Keratinocyte (primary cell): ENCODE measurements at regions not wholly inside any gene's neighbourhood (a gene's known extent, or its start where the extent isn't known, plus 50 kb on each side); places are given as distances from the start of the nearest gene placed in this dataset.

Experiments used
- DNase-seq: peaks from one replicate; pipeline ENCODE4 v3.0.0-alpha.2; 2011; ENCODE audit warnings: low read depth, missing footprints, low spot score
- FAIRE-seq: peaks from 2 replicates; lab custom pipeline; 2011; peaks lifted over from hg19 to GRCh38; lab: Jason Lieb, UNC
- H2AFZ ChIP-seq: 2 replicates; pipeline ENCODE4 v1.6.0; 2012; ENCODE audit warnings: low read length, control low read depth, inconsistent platforms; ENCODE audit not compliant: control insufficient read depth
- H3K27ac ChIP-seq: 2 replicates; pipeline ENCODE4 v1.5.1; 2011; ENCODE audit warnings: low read length; ENCODE audit not compliant: control insufficient read depth, insufficient read depth
- H3K27me3 ChIP-seq: 3 replicates; pipeline ENCODE4 v1.6.0; 2011; ENCODE audit warnings: low read length; ENCODE audit not compliant: control insufficient read depth, insufficient read depth; ENCODE audit errors: extremely low read depth
- H3K36me3 ChIP-seq, 2 experiments: 2 replicates in 1 of 2; 3 replicates in 1 of 2; pipeline ENCODE4 v1.5.1; 2011; ENCODE audit warnings: low read length in 2 of 2, mild to moderate bottlenecking in 1 of 2; ENCODE audit not compliant: control insufficient read depth in 2 of 2, insufficient read depth in 2 of 2; ENCODE audit errors: extremely low read depth in 1 of 2
- H3K4me1 ChIP-seq: 3 replicates; pipeline ENCODE4 v1.5.1; 2011; ENCODE audit warnings: low read length; ENCODE audit not compliant: control insufficient read depth, insufficient read depth; ENCODE audit errors: extremely low read depth
- H3K4me2 ChIP-seq: 3 replicates; pipeline ENCODE4 v1.6.0; 2011; ENCODE audit warnings: low read depth, low read length; ENCODE audit not compliant: control insufficient read depth, insufficient read depth; ENCODE audit errors: extremely low read depth
- H3K4me3 ChIP-seq, 3 experiments: fragments of 200-600 bp in 1 of 3; sonication (generic) in 1 of 3; 2 replicates in 2 of 3; 3 replicates in 1 of 3; pipeline ENCODE4 v1.5.1; 2011 to 2016; ENCODE audit warnings: low read length in 3 of 3, mild to moderate bottlenecking in 3 of 3, control low read depth in 2 of 3, inconsistent platforms in 1 of 3, low read depth in 1 of 3, mixed read lengths in 1 of 3, mixed run types in 1 of 3, moderate library complexity in 1 of 3; ENCODE audit not compliant: control insufficient read depth in 2 of 3, insufficient read depth in 2 of 3; ENCODE audit errors: extremely low read depth in 1 of 3
- H3K79me2 ChIP-seq: 2 replicates; pipeline ENCODE4 v1.6.0; 2012; ENCODE audit warnings: low read length; ENCODE audit not compliant: control insufficient read depth, insufficient read depth
- H3K9ac ChIP-seq: 3 replicates; pipeline ENCODE4 v1.6.0; 2011; ENCODE audit warnings: low read length; ENCODE audit not compliant: control insufficient read depth, insufficient read depth; ENCODE audit errors: extremely low read depth
- H3K9me1 ChIP-seq: 3 replicates; pipeline ENCODE4 v1.6.0; 2011; ENCODE audit warnings: low read length; ENCODE audit not compliant: control insufficient read depth, insufficient read depth; ENCODE audit errors: extremely low read depth
- H3K9me3 ChIP-seq: 2 replicates; pipeline ENCODE4 v1.5.1; 2012; ENCODE audit warnings: low read depth, low read length; ENCODE audit not compliant: control insufficient read depth
- H4K20me1 ChIP-seq: 3 replicates; pipeline ENCODE4 v1.6.0; 2011; ENCODE audit warnings: low read length; ENCODE audit not compliant: control insufficient read depth, insufficient read depth; ENCODE audit errors: extremely low read depth
- EZH2 ChIP-seq: IDR thresholded peaks from one replicate; pipeline ENCODE4 v1.6.1; 2012; ENCODE audit warnings: inconsistent platforms, mild to moderate bottlenecking, low read length, moderate library complexity
- dilution Hi-C: fragments of 300-500 bp; cut with MboI; formaldehyde crosslinking; loops from one replicate; pipeline ENCODE4 v1.7.0; 2020; ENCODE audit warnings: low sequenced_read_pairs; ENCODE audit not compliant: extremely low pct_ligation_motif_present
- TF ChIP-seq, protein P1 (sequence below), 3 experiments: IDR thresholded peaks in 1 of 3; conservative IDR thresholded peaks in 1 of 3; optimal IDR thresholded peaks in 1 of 3; 2 replicates in 2 of 3; 3 replicates in 1 of 3; pipeline versions ENCODE3 to v1.5.1; 2011; ENCODE audit warnings: low read length in 3 of 3, mild to moderate bottlenecking in 3 of 3, moderate library complexity in 2 of 3, control low read depth in 1 of 3, inconsistent platforms in 1 of 3; ENCODE audit not compliant: insufficient read depth in 2 of 3; ENCODE audit errors: extremely low read depth in 1 of 3

- no peak overlapping the region for H3K27ac ChIP-seq
- no peak overlapping the region for H3K9ac ChIP-seq
- no peak for FAIRE-seq
- no peaks in the 10 kb centered on the region for H3K9me3 ChIP-seq
- no peaks in the 10 kb centered on the region for H3K79me2 ChIP-seq
- H3K27me3 ChIP-seq = no peaks in the 10 kb centered on the region
- TF ChIP-seq EZH2 = no peak
- TF ChIP-seq, protein P1, sequence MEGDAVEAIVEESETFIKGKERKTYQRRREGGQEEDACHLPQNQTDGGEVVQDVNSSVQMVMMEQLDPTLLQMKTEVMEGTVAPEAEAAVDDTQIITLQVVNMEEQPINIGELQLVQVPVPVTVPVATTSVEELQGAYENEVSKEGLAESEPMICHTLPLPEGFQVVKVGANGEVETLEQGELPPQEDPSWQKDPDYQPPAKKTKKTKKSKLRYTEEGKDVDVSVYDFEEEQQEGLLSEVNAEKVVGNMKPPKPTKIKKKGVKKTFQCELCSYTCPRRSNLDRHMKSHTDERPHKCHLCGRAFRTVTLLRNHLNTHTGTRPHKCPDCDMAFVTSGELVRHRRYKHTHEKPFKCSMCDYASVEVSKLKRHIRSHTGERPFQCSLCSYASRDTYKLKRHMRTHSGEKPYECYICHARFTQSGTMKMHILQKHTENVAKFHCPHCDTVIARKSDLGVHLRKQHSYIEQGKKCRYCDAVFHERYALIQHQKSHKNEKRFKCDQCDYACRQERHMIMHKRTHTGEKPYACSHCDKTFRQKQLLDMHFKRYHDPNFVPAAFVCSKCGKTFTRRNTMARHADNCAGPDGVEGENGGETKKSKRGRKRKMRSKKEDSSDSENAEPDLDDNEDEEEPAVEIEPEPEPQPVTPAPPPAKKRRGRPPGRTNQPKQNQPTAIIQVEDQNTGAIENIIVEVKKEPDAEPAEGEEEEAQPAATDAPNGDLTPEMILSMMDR (optimal IDR thresholded peaks at IDR 0.05 in 1 of 3, IDR thresholded peaks at IDR 0.05 in 1 of 3, conservative IDR thresholded peaks at IDR 0.05 in 1 of 3; ENCODE audit: extremely low read depth in 1 of 3, insufficient read depth in 2 of 3, low read length in 3 of 3) = no peak
- no peaks in the 10 kb centered on the region for H3K4me1 ChIP-seq
- no peak overlapping the region for H2AFZ ChIP-seq
- H3K9me1 ChIP-seq = no peaks in the 10 kb centered on the region
- no peak overlapping the region for H3K4me3 ChIP-seq
- H4K20me1 ChIP-seq = no peaks in the 10 kb centered on the region
- H3K4me2 ChIP-seq = no peak overlapping the region
- dilution Hi-C loops = no loop called here
- no peak for DNase-seq
- H3K36me3 ChIP-seq = no peaks in the 10 kb centered on the region
Measured at GRCh38 chr13:39279077-39279476, 240.8 kb downstream of the NHLRC3 start.

- H3K27me3 ChIP-seq = no peaks in the 10 kb centered on the region
- H3K27ac ChIP-seq = no peak overlapping the region
- dilution Hi-C loops = no loop called here
- H3K9me1 ChIP-seq = no peaks in the 10 kb centered on the region
- H3K79me2 ChIP-seq = no peaks in the 10 kb centered on the region
- H3K4me1 ChIP-seq = no peaks in the 10 kb centered on the region
- no peaks in the 10 kb centered on the region for H3K9me3 ChIP-seq
- H3K9ac ChIP-seq = no peak overlapping the region
- H3K4me3 ChIP-seq = no peak overlapping the region
- no peaks in the 10 kb centered on the region for H4K20me1 ChIP-seq
- TF ChIP-seq EZH2 = no peak
- TF ChIP-seq, protein P1 (optimal IDR thresholded peaks at IDR 0.05 in 1 of 3, IDR thresholded peaks at IDR 0.05 in 1 of 3, conservative IDR thresholded peaks at IDR 0.05 in 1 of 3; ENCODE audit: extremely low read depth in 1 of 3, insufficient read depth in 2 of 3, low read length in 3 of 3) = no peak
- H3K4me2 ChIP-seq = no peak overlapping the region
- H3K36me3 ChIP-seq = no peaks in the 10 kb centered on the region
- FAIRE-seq (no peak), DNase-seq (no peak)
- H2AFZ ChIP-seq = no peak overlapping the region
Measured at GRCh38 chr13:39281539-39282150, 243.4 kb downstream of the NHLRC3 start.
